ENCODE measurements at regions not wholly inside any gene's neighbourhood (a gene's known extent, or its start where the extent isn't known, plus 50 kb on each side); places are given as distances from the start of the nearest gene placed in this dataset.

DNA sequence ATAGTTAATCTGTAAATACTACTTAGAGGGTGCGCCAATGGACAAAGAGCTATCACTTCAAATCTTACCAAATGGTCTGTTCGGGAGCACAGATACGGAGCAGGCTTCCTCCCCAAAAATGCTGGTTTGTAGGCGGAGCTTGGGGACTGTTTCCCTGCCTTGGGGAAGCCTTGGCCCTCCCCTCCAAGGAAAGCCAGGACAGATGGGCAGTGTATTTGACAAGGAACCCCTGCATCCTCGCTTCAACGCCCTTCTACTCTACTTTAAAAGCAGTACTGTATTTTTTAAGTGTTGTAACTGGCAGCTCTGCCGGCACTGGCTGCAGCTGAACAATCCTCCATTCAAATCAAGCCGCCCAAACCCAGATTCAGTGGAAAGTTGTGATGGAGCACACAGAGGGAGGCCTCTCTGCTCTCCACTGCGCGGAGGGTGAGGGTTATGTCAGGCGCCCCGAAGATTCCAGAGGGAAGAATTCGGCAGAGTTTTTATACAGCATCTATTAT, 83.1 kb upstream of the FNDC3B start:
- TF ChIP-seq, protein P1, sequence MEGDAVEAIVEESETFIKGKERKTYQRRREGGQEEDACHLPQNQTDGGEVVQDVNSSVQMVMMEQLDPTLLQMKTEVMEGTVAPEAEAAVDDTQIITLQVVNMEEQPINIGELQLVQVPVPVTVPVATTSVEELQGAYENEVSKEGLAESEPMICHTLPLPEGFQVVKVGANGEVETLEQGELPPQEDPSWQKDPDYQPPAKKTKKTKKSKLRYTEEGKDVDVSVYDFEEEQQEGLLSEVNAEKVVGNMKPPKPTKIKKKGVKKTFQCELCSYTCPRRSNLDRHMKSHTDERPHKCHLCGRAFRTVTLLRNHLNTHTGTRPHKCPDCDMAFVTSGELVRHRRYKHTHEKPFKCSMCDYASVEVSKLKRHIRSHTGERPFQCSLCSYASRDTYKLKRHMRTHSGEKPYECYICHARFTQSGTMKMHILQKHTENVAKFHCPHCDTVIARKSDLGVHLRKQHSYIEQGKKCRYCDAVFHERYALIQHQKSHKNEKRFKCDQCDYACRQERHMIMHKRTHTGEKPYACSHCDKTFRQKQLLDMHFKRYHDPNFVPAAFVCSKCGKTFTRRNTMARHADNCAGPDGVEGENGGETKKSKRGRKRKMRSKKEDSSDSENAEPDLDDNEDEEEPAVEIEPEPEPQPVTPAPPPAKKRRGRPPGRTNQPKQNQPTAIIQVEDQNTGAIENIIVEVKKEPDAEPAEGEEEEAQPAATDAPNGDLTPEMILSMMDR (IDR thresholded peaks at IDR 0.05; ENCODE audit: low read depth, low read length, missing input control) = no peak
- TF ChIP-seq, protein P2, sequence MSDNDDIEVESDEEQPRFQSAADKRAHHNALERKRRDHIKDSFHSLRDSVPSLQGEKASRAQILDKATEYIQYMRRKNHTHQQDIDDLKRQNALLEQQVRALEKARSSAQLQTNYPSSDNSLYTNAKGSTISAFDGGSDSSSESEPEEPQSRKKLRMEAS (IDR thresholded peaks at IDR 0.05) = no peak
- no peak for TF ChIP-seq FOXA1 (IDR thresholded peaks at IDR 0.05)
- no peak for TF ChIP-seq TAF1 (conservative IDR thresholded peaks at IDR 0.05)
- TF ChIP-seq, protein P3, sequence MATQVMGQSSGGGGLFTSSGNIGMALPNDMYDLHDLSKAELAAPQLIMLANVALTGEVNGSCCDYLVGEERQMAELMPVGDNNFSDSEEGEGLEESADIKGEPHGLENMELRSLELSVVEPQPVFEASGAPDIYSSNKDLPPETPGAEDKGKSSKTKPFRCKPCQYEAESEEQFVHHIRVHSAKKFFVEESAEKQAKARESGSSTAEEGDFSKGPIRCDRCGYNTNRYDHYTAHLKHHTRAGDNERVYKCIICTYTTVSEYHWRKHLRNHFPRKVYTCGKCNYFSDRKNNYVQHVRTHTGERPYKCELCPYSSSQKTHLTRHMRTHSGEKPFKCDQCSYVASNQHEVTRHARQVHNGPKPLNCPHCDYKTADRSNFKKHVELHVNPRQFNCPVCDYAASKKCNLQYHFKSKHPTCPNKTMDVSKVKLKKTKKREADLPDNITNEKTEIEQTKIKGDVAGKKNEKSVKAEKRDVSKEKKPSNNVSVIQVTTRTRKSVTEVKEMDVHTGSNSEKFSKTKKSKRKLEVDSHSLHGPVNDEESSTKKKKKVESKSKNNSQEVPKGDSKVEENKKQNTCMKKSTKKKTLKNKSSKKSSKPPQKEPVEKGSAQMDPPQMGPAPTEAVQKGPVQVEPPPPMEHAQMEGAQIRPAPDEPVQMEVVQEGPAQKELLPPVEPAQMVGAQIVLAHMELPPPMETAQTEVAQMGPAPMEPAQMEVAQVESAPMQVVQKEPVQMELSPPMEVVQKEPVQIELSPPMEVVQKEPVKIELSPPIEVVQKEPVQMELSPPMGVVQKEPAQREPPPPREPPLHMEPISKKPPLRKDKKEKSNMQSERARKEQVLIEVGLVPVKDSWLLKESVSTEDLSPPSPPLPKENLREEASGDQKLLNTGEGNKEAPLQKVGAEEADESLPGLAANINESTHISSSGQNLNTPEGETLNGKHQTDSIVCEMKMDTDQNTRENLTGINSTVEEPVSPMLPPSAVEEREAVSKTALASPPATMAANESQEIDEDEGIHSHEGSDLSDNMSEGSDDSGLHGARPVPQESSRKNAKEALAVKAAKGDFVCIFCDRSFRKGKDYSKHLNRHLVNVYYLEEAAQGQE (IDR thresholded peaks at IDR 0.05) = no peak
- TF ChIP-seq NR2F2 (IDR thresholded peaks at IDR 0.05) = no peak
- no peak for TF ChIP-seq EGR1 (IDR thresholded peaks at IDR 0.05; ENCODE audit: low read depth in 2 of 2)
- TF ChIP-seq RXRA (IDR thresholded peaks at IDR 0.05) = no peak
- no peak for TF ChIP-seq YY1 (IDR thresholded peaks at IDR 0.05)
- no peak for TF ChIP-seq HNF4G (IDR thresholded peaks at IDR 0.05)
- TF ChIP-seq RAD21 (IDR thresholded peaks at IDR 0.05) = no peak
- no peak for TF ChIP-seq JUND (IDR thresholded peaks at IDR 0.05)
- no peak for TF ChIP-seq SP1 (IDR thresholded peaks at IDR 0.05)
- TF ChIP-seq, protein P4, sequence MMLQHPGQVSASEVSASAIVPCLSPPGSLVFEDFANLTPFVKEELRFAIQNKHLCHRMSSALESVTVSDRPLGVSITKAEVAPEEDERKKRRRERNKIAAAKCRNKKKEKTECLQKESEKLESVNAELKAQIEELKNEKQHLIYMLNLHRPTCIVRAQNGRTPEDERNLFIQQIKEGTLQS (IDR thresholded peaks at IDR 0.05) = no peak
